Activated naive CD4-positive, alpha-beta T cell treated with anti-CD3 and anti-CD28 coated beads, Interleukin-2, amount 50 U/mL, for 16 hours (primary cell): ENCODE measurements at regions not wholly inside any gene's neighbourhood (a gene's known extent, or its start where the extent isn't known, plus 50 kb on each side); places are given as distances from the start of the nearest gene placed in this dataset.
"Not testable (repeated sequence)": the region's sequence is repeated elsewhere in the genome, so short reads cannot be mapped to it uniquely, and the experiment has no call there.

Source experiments
- DNase-seq: peaks from one replicate; pipeline ENCODE4 v3.0.0-alpha.2; 2020

- DNase-seq: no peak
Observed at GRCh38 chr9:110128664-110129329, 79.2 kb downstream of the C9orf152 start.

DNA sequence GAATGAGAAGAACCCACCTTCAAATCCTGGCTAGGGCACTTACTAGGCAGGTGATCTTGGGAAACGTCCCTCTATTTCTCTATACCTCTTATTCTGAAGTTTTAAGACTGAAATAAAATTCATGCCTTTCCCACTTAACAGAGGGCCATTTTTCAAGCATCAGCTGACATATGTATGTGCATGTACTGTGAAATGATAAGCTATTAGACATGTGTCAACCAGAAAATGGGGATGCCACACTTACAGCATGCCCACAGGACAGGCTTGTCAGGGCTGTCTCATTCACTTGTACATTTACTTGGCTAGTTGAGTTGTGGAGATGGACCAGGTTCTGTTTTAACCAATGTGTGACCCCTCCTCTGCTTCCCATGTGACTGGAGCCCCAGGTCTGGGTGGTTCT lies 78.5 kb downstream of the C9orf152 start:
- no peak for DNase-seq

- DNase-seq: no peak
Observed at GRCh38 chr9:110130211-110130610, 77.7 kb downstream of the C9orf152 start.

DNA sequence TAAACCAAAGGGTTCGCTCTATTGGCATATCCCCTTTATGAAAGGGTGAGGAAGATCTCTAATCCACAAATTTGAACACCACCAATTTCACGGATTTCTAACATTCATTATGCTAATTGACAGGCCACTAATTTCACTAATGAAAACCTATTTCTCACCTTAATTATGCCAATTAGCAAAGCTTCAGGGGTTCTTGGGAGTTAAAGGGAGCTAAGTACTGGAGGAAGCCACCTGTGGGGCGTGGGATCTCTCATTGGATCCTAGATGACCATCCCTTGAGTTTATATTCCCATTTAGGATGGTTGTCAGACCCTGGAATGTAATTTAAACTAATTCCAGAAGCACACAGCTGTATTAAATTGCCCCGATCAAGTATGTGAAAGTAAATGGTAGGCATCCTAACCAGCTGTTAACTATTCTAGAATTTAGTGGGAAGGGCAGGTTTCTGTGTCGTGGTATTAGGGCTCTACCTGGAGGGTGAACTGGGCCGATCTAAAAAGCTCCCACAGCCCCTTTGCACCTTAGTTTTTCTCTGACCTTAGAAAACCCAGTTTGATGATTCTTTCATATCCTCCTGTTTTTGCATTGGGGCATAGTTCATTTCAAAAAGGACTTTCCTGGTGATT lies 77.1 kb downstream of the C9orf152 start:
- DNase-seq: no peak

GRCh38 chr9:110131499-110131898 lies 76.5 kb downstream of the C9orf152 start:
- no peak for DNase-seq

DNA sequence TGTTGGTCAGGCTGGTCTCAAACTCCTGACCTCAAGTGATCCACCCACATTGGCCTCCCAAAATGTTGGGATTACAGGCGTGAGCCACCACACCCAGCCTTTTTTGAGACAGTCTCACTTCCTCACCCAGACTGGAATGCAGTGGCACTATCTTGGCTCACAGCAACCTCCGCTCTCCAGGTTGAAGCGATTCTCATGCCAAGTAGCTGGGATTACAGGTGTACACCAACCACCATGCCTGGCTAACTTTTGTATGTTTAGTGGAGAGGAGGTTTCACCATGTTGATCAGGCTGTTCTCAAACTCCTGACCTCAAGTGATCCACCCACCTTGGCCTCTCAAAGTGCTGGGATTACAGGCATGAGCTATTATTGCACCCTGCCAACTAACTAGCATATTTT lies 75.4 kb downstream of the C9orf152 start:
- not testable (repeated sequence) for DNase-seq

DNA sequence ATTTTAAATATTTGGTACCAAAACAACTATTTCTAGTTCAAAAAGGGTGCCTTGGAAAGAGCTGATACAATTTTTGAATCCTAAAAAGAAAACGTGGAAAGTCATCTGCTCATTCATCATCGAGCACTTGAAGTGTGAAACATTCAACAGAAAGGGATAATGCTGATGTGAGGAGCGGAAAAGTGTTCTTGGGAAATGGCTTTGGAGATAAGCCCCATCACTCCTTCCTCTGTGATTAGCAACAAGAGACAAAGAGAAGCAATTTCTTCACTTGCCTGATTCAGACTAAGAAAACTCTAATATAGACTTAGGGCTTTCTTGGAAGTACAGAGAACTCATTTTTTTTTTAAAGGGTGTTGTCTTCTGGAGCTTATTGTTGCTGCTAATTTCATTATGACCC lies 74.9 kb downstream of the C9orf152 start:
- no peak for DNase-seq

- no peak for DNase-seq
Observed at GRCh38 chr9:110133608-110134210, 74.2 kb downstream of the C9orf152 start.

GRCh38 chr9:110135846-110136245 lies 72.1 kb downstream of the C9orf152 start:
- DNase-seq: no peak

- no peak for DNase-seq
Observed at GRCh38 chr9:110136802-110137201, 71.2 kb downstream of the C9orf152 start.

DNA sequence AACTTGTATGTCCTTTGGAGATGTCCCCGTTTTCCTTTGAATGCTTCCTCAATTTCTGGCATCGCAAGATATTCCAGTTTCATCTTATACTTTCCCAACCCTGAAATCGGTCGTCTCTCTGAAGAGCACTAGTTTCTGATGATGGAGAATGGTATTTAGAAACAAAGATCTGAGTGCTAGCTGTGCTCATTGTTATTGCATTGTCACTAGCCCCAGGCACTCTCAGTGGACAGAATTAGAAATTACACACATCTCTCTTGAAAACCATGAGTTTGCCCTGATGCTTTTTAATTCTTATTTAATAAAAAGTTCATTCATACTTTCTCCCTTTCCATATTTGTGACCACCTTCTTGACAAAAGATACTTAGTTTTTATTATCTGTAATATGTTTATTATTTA lies 67.7 kb downstream of the C9orf152 start:
- no peak for DNase-seq

DNA sequence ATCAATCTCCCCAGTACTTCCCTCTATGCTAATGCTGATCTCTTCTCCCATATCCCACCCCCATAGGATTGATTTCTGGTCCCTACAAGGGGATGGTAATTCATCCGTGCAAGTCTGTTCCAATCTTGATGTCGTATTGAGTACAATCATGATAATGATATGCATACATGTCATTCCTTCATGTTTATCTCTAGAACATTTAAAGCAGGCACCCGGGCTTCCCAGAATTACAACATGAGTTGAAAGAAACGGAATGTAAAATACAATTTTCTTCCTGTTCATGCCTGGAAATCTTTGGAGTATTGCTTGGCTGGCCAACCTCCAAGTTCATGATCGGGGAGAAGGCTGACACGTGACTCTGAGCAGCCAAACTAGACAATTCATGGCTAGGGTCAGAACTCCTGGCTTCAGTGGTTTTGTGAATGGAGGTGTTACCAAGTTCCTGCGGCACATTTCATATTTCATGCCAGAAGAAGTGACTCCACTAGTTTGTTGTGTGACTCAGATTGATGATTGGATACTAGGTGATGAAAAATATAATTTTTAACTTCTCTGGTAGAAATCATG lies 66.6 kb downstream of the C9orf152 start:
- no peak for DNase-seq

GRCh38 chr9:110142253-110142652 lies 65.7 kb downstream of the C9orf152 start:
- DNase-seq: no peak

DNA sequence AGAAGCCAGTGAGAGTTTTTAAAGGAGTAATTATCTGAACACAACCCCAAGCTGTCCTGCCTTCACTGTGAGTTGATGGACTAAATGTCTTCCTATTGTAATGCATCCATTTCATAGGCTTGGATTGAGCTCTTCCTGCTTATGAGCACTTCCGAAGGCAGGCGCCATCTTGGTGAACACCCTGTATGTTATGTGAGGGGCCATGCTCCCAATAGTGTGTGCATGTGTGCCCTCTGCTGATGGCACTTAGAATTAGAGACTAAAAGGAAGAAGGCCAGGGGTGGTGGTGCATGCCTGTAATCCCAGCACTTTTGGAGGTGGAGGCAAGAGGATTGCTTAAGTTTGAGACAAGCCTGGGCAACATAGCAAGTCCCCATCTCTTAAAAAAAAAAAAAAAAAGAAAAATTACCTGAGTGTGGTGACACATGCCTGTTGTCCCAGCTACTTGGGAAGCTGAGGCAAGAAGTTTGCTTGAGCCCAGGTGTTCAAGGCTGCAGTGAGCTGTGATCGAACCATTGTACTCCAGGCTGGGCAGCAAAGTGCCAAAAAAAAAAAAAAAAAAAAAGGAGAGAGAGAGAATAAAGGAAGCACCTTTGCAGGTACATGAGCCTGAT lies 65.0 kb downstream of the C9orf152 start:
- no peak for DNase-seq

DNA sequence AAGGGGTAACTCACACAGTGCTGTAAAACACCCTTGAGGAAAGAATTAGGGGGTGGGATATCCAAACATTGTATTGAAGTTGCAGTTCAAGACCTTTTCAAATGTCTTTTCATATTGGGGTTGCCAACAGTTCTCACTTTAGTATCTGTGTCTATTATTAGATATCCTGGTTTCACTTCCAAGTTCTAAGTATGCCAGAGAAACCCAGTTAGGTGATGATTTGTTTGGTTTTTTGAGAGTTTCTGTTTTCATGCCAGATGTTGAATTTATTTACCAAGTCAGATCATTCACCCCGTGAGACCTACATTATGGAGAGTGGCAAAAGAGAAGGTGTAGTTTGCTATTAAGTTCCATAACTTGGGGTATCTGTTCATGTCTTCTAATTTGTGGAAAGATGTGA lies 64.5 kb downstream of the C9orf152 start:
- no peak for DNase-seq

DNA sequence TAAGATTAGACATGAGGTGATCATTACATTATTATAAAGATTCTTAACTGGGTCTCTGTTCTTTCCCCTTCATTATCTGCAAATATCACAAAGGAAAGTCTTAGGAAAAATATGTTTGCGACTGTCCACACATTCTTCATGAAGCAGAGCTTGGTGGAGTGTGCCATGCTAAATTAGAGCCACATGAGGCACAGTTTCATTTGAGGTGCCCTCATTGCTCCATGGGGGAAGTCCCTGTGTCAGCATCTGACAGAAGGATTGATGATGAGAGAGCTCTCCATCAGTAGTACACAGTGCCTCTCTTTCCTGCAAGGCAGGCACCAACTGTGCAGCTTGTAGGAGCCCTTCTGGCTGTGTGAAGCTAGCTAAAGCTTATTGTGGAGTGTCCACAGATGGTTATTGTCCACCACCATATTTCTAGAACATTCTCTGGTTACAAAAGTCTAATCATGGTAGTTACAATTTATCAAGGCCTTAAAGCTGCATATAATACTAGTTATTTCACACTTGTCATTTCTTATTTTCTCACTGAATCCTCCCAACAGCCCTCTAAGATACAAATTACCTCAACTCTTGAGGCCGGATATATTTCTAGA lies 63.9 kb downstream of the C9orf152 start:
- DNase-seq: peak; percentile 17

DNA sequence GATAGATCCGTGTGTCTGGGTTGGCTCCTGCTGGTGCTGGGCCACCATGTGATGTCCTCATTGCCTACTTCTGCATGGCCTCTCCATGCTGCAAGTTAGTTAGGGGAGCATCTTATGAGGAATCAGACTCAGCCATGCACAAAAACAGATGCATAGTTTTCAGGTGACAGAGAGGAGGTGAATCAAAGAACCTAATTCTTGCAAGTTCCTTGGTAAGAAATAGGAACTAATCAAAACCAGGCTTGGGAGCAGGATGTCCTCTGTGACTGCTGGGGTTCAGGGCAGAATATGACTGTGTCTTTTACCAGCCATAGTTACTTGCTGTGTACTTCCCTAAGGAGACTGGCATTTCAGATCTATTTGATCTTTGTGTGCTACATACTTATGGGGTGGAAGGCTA lies 61.6 kb downstream of the C9orf152 start:
- DNase-seq: no peak

GRCh38 chr9:110148384-110148783 lies 59.6 kb downstream of the C9orf152 start:
- peak; percentile 59 for DNase-seq

DNA sequence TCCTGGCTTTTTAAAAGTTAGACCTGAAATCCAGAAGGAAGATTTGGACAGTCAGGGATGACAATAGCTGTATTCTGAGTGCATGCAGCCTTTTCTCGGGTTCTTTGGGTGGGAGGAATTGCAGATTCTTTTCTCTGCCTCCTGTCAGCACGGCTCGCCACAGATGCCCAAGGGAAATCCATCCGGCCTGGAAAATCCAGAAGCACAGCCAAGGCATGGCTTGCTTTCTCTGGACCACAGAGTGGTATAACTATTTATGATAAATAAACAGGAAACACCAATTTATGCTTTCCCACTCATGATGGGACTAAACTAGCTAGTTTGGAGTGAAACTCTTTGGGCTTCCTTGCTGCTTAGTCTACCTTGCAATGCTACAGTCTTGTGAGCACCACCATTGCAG lies 59.1 kb downstream of the C9orf152 start:
- no peak for DNase-seq
